ENCODE measurements at regions not wholly inside any gene's neighbourhood (a gene's known extent, or its start where the extent isn't known, plus 50 kb on each side); places are given as distances from the start of the nearest gene placed in this dataset.

DNA sequence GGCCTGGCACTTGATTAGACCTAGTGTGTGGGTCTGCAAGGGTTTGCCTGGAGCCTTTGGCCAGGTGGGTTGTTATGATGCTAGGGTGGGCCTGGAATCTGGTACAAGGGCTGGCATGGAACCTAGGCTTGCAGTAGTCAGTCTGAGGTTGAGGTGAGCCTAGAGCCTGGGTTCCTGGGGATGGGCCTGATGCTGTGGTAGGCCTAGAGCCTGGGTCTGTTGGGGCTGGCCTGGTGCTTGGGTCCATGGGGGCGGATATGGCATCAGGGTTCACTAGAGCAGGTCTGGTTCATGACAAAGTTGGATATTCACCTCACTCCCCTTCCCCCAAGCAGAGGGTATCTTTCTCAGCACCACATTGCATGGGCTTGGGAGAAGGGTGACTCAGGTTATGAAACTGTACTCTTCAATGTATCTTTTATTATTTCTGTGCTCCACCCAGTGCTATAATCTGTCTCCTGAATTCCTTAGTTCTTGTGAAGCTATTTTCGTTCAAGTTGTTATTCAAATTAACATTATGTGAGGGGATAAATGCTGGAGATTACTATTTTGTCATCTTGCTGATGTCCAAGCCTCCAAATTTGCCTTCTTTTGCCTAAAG is 274.4 kb downstream of the NFKBIZ start:
- H3K27ac ChIP-seq (ENCODE audit: low read depth, low read length, poor library complexity, severe bottlenecking): no peak overlapping the region
- H3K4me2 ChIP-seq (ENCODE audit: low read length): no peak overlapping the region
- peaks cover 5% of the 10 kb centered on the region; the same call in 1 of the 2 replicates for H3K9me3 ChIP-seq (ENCODE audit: low read length)
- no peaks in the 10 kb centered on the region for H4K20me1 ChIP-seq (ENCODE audit: insufficient read depth, low read length)
- POLR2A ChIA-PET: interaction anchor here (0.6 to 1.2 kb wide), 2 partner anchors 10 to 104 kb away, joined by 3 read pairs; no protein-coding TSS in a partner anchor
- no peaks in the 10 kb centered on the region for H3K9me2 ChIP-seq (ENCODE audit: insufficient read depth, low read length)
- no peak overlapping the region for H3K4me3 ChIP-seq (ENCODE audit: low read depth, low read length, poor library complexity, severe bottlenecking)
- CTCF ChIA-PET (ENCODE audit: unreplicated experiment): no interaction called here
- no peaks in the 10 kb centered on the region for H3K36me3 ChIP-seq (ENCODE audit: insufficient read depth, low read length)
- no TSS peak for BruUV-seq (replicated peaks)
- DNase-seq (ENCODE audit: low spot score): no peak
- no peaks in the 10 kb centered on the region for H3K79me2 ChIP-seq (ENCODE audit: insufficient read depth, low read depth, low read length)
- TF ChIP-seq EZH2phosphoT487 (IDR thresholded peaks at IDR 0.05; ENCODE audit: borderline replicate concordance, low read depth, low read length): no peak
- TF ChIP-seq, protein P1, sequence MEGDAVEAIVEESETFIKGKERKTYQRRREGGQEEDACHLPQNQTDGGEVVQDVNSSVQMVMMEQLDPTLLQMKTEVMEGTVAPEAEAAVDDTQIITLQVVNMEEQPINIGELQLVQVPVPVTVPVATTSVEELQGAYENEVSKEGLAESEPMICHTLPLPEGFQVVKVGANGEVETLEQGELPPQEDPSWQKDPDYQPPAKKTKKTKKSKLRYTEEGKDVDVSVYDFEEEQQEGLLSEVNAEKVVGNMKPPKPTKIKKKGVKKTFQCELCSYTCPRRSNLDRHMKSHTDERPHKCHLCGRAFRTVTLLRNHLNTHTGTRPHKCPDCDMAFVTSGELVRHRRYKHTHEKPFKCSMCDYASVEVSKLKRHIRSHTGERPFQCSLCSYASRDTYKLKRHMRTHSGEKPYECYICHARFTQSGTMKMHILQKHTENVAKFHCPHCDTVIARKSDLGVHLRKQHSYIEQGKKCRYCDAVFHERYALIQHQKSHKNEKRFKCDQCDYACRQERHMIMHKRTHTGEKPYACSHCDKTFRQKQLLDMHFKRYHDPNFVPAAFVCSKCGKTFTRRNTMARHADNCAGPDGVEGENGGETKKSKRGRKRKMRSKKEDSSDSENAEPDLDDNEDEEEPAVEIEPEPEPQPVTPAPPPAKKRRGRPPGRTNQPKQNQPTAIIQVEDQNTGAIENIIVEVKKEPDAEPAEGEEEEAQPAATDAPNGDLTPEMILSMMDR (conservative IDR thresholded peaks at IDR 0.05; ENCODE audit: low read length): no peak
- no peaks in the 10 kb centered on the region for H3K4me1 ChIP-seq (ENCODE audit: insufficient read depth, low read length, poor library complexity, severe bottlenecking)
- no peak overlapping the region for H2AFZ ChIP-seq (ENCODE audit: low read length)
- intact Hi-C loops (cut with micrococcal nuclease; ENCODE audit: unreplicated experiment): no loop called here

- BruUV-seq (replicated peaks): no TSS peak
- no peak for DNase-seq (ENCODE audit: low spot score)
- Histone ChIP-seq H3K4me1 (ENCODE audit: insufficient read depth, low read length, poor library complexity, severe bottlenecking) (no peaks in the 10 kb centered on the region), H2AFZ (ENCODE audit: low read length) (no peak overlapping the region), H3K79me2 (ENCODE audit: insufficient read depth, low read depth, low read length) (no peaks in the 10 kb centered on the region), H3K4me2 (ENCODE audit: low read length) (no peak overlapping the region), H3K27ac (ENCODE audit: low read depth, low read length, poor library complexity, severe bottlenecking) (no peak overlapping the region), H4K20me1 (ENCODE audit: insufficient read depth, low read length) (no peaks in the 10 kb centered on the region), H3K9me3 (ENCODE audit: low read length) (peaks cover 5% of the 10 kb centered on the region; the same call in 1 of the 2 replicates), H3K4me3 (ENCODE audit: low read depth, low read length, poor library complexity, severe bottlenecking) (no peak overlapping the region), H3K9me2 (ENCODE audit: insufficient read depth, low read length) (no peaks in the 10 kb centered on the region), H3K36me3 (ENCODE audit: insufficient read depth, low read length) (no peaks in the 10 kb centered on the region)
- intact Hi-C loops (cut with micrococcal nuclease; ENCODE audit: unreplicated experiment): no loop called here
- TF ChIP-seq EZH2phosphoT487 (IDR thresholded peaks at IDR 0.05; ENCODE audit: borderline replicate concordance, low read depth, low read length): no peak
- TF ChIP-seq, protein P1 (conservative IDR thresholded peaks at IDR 0.05; ENCODE audit: low read length): no peak
- POLR2A ChIA-PET: interaction anchor here (1.2 kb wide), 1 partner anchor 9 kb away, joined by 3 read pairs; no protein-coding TSS in a partner anchor
- CTCF ChIA-PET (ENCODE audit: unreplicated experiment): no interaction called here
Observed at GRCh38 chr3:102124282-102124681, 275.0 kb downstream of the NFKBIZ start.

GRCh38 chr3:102124704-102125103 is 275.4 kb downstream of the NFKBIZ start:
- H3K27ac ChIP-seq (ENCODE audit: low read depth, low read length, poor library complexity, severe bottlenecking): no peak overlapping the region
- H3K36me3 ChIP-seq (ENCODE audit: insufficient read depth, low read length): no peaks in the 10 kb centered on the region
- no peak for DNase-seq (ENCODE audit: low spot score)
- H2AFZ ChIP-seq (ENCODE audit: low read length): no peak overlapping the region
- no peak overlapping the region for H3K4me2 ChIP-seq (ENCODE audit: low read length)
- no peaks in the 10 kb centered on the region for H3K9me2 ChIP-seq (ENCODE audit: insufficient read depth, low read length)
- no peaks in the 10 kb centered on the region for H4K20me1 ChIP-seq (ENCODE audit: insufficient read depth, low read length)
- ChIA-PET POLR2A (interaction anchor here (0.6 to 1.2 kb wide), 2 partner anchors 9 to 120 kb away, joined by 3 read pairs; no protein-coding TSS in a partner anchor), CTCF (ENCODE audit: unreplicated experiment) (no interaction called here)
- no peak overlapping the region for H3K4me3 ChIP-seq (ENCODE audit: low read depth, low read length, poor library complexity, severe bottlenecking)
- BruUV-seq (replicated peaks): no TSS peak
- intact Hi-C loops (cut with micrococcal nuclease; ENCODE audit: unreplicated experiment): no loop called here
- H3K9me3 ChIP-seq (ENCODE audit: low read length): peaks cover 5% of the 10 kb centered on the region; the same call in 1 of the 2 replicates
- no peaks in the 10 kb centered on the region for H3K79me2 ChIP-seq (ENCODE audit: insufficient read depth, low read depth, low read length)
- TF ChIP-seq, protein P1 (conservative IDR thresholded peaks at IDR 0.05; ENCODE audit: low read length): no peak
- TF ChIP-seq EZH2phosphoT487 (IDR thresholded peaks at IDR 0.05; ENCODE audit: borderline replicate concordance, low read depth, low read length): no peak
- H3K4me1 ChIP-seq (ENCODE audit: insufficient read depth, low read length, poor library complexity, severe bottlenecking): no peaks in the 10 kb centered on the region
